ENCODE measurements at regions not wholly inside any gene's neighbourhood (a gene's known extent, or its start where the extent isn't known, plus 50 kb on each side); places are given as distances from the start of the nearest gene placed in this dataset.
"Not testable (repeated sequence)": the region's sequence is repeated elsewhere in the genome, so short reads cannot be mapped to it uniquely, and the experiment has no call there.

DNA sequence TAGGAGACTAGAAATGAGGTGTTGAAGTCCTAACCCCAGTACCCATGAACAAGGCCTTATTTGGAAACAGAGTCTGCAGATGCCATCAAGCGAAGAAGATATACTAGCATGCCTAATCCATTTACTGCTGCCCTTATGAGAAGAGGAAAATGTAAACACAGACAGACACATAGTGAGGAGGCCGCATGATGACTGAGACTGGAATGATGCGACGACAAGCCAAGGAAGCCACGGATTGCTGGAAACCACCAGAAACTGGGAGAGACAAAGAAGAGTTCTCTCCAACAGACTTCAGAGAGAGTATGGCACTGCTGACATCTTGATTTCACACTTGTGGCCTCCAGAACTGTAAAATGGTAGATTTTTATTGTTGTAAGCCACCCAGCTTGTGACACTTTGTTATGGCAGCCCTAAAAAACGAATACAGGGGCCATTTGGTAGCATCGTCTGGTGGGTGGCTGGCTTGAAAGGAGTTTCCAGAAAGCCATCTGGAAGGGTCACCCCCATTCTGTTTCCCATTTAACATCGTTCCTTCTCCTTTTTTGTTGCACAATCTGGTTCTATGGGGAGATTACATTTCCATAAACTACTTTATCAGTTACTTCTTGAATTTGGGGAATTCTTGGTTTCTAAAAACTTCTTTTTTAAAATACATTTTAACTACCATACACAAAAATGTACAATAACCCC, 193.1 kb downstream of the HSD17B3 start:
- no peak for DNase-seq
- ATAC-seq: no peak
- intact Hi-C loops (cut with DNase I, micrococcal nuclease): no loop called here

- intact Hi-C loops (cut with DNase I, micrococcal nuclease): no loop called here
- peak; percentile 39 for ATAC-seq
Observed at GRCh38 chr9:96107436-96107835, 194.5 kb downstream of the HSD17B3 start.

DNA sequence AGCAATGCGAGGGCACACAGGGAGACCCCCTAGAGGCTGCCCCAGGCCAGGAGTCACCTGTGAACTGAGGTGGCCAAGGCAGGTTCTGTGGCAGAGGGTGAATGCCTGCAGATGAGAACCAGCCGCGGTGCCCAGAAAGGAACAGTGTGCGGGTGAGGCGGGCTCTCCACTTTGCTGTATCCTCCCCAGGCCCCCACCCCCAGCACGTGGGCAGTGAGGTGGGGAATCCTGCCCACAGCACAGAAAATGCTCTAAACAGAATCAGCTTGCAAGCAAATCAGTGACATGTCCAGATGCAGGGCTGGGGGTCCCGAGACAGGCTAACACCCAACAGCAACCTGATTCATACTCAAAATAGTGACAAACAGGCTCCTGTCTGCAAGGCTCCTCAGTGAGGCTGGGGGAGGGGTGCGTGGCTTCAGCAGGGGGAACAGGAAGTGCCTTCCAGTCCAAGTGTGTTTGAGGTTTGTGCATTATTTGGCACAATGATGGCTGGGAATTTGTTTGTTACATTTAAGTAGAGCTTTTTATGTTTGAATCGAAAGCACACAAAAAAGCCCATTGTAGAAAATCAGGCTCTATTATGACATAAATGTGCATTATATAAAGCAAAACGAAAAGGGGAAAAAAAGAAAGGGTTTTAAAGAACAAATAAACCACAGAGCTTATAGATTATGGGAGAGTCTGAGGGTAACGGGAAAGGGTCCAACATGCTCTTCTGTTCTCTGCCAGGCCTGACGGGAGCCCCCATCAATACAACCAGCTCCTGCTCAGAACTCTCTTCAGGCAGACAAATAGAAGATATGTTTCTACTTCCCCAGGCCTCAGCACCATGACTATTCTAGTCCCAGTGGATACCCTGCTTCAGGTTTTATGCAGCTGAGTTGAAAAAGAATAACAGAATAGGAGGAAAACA, 201.3 kb downstream of the HSD17B3 start:
- ATAC-seq: no peak

More at GRCh38 chr9:96107436-96107835, 194.5 kb downstream of the HSD17B3 start:
- DNase-seq: no peak

GRCh38 chr9:96090630-96091029, 211.3 kb downstream of the HSD17B3 start:
- DNase-seq; intact Hi-C loops (cut with DNase I, micrococcal nuclease); ATAC-seq: not testable (repeated sequence)

More for the DNA sequence above, 201.3 kb downstream of the HSD17B3 start:
- intact Hi-C loops (cut with DNase I, micrococcal nuclease): no loop called here
- peak in 1 of 2 donors; percentile 20 for DNase-seq

- intact Hi-C loops (cut with DNase I, micrococcal nuclease): no loop called here
- no peak for DNase-seq
- no peak for ATAC-seq
Observed at GRCh38 chr9:96089452-96090085, 212.4 kb downstream of the HSD17B3 start.

DNA sequence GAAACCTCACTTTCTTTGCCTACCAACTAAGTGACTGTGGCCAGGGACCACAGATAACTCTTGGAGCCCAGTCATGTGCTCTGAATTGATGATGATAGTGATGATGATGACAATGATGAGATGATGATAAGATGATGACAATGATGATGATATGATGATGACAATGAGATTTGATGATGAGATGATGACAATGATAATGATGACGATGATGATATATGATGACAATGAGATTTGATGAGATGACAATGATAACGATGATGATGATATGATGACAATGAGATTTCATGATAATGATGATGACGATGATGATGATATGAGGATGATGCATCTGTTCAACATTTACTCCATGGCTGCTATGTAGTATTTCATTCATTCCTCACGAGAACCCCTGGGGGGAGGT, 213.0 kb downstream of the ERCC6L2 start:
- ATAC-seq (no peak), DNase-seq (no peak)
- intact Hi-C loops (cut with DNase I, micrococcal nuclease): no loop called here

- ATAC-seq (peak; percentile 68), DNase-seq (no peak)
- intact Hi-C loops (cut with DNase I, micrococcal nuclease): no loop called here
Observed at GRCh38 chr9:96087669-96088299, 212.3 kb downstream of the ERCC6L2 start.

- no peak for ATAC-seq
- intact Hi-C loops (cut with DNase I, micrococcal nuclease): no loop called here
- no peak for DNase-seq
Observed at GRCh38 chr9:96086936-96087571, 211.6 kb downstream of the ERCC6L2 start.

DNA sequence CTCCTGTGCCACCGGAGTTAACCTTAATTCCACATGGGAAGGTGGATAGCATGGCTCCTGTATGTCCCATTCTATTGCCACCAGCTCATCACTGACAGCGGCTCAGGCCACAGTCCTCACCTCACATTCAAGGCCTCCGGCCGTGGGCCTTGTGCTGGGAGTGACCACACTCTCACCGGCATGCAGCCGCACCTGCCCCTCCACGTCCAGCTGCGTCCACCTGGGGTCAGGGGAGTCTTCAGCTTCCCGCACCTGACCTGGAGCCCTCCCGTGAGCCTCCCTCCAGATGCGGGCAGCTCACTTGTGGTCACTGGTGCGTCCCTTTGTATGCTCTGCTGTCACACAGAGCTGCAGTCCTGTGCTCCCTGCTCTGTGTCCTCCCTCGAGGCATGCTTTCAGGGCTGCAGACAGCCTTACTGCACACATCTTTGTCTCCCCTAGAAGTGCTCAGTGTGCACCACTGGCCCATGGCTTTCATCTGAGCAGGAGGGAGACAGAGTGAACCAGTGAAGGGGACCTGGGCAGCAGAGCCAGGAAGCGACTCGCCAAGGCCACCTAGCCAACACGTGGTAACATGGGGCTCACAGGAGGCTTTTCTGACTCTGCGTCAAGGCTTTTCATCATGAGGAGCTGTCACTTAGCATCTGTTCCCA, 210.1 kb downstream of the ERCC6L2 start:
- no peak for ATAC-seq

DNA sequence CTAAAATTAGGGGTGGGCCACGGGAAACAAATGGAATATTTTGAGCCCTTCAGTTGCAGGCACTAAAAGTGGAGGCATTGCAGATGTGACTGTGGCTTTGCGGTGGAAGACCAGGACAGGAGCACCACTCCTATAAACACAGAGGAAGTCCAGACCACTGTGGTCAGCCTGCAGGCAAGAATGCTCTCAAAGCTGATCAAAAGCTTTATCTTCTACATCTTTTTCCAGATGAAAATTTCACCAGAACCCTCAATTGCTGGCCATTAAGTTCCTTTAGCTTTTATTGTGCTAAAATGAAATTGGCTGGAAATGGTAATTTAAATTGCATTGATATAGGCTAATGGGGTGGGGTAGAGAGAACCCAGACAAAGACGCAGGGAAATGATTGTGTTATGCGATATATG, 208.8 kb downstream of the ERCC6L2 start:
- DNase-seq (no peak), ATAC-seq (no peak)
- intact Hi-C loops (cut with DNase I, micrococcal nuclease): no loop called here

More for the DNA sequence above, 210.1 kb downstream of the ERCC6L2 start:
- intact Hi-C loops (cut with DNase I, micrococcal nuclease): no loop called here
- DNase-seq: no peak

GRCh38 chr9:96082516-96083232, 207.2 kb downstream of the ERCC6L2 start:
- ATAC-seq (no peak), DNase-seq (no peak)
- intact Hi-C loops (cut with DNase I, micrococcal nuclease): no loop called here

DNA sequence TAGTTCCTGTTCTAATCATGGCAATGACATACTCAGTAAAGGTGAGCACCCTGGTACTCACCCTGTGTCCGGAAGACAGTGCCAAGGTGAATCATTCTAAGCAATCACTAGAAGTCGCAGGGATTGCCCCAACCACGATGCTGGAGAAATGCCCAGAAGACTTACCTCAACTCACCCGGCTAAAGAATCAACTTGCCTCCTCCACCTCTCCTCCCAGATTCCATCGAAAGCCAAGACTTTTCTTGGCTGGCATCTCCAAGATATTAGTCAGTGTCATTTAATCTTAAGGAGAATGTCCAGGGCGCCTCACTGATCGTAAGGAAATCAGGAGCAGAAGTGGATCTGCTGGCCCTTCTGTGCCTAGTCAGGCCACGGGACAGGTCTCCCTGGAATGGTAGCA, 204.9 kb downstream of the ERCC6L2 start:
- intact Hi-C loops (cut with DNase I, micrococcal nuclease): no loop called here
- ATAC-seq: no peak
- no peak for DNase-seq

- no peak for DNase-seq
- no peak for ATAC-seq
- intact Hi-C loops (cut with DNase I, micrococcal nuclease): no loop called here
Observed at GRCh38 chr9:96079779-96080178, 204.3 kb downstream of the ERCC6L2 start.

DNA sequence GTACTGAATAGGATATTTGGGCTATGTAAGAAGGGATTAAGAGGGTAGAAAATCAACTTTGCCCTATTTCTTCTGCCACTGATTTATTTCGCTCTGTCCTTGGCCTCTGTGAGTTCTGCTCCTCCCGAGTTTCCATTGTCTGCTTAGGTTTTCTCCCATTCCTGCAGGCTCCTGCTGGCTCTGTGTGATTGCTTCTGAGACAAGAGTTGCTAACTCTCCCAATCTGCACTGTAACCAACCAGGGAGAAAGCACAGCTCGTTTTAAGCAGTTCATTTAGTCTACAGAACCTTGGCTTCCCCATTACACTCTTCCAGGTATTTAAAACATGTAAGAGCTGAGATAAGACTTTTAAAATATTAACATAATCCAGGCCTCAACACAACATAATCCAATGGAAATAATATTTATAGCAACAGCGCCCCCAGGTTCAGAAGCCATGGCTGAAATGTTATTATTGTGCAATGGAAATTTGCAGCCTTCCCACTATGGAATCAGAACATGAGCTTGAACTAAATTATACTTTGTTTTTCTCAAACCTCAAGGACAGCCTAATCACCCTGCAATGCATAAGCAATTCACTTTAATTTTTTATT, 203.5 kb downstream of the ERCC6L2 start:
- DNase-seq (no peak), ATAC-seq (no peak)
- intact Hi-C loops (cut with DNase I, micrococcal nuclease): no loop called here

DNA sequence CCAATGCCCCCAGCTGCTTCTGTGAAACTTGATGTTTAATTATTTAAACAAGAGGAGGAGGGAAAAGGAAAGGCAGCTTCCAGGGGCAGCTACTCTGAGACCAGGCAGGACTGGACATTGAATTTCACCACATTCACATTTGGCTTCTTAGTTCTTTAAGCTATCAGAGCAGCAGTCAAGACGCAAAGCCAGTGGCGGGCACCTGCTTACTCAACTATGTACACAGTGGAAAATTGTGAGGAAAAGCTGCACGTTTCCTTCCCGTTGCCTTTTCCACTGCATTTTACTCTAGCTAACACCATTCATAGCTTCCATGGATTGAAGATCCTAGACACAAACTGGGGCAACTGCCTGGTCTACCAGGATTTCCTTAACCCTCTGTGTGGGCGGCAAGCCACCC, 200.3 kb downstream of the ERCC6L2 start:
- DNase-seq: no peak

DNA sequence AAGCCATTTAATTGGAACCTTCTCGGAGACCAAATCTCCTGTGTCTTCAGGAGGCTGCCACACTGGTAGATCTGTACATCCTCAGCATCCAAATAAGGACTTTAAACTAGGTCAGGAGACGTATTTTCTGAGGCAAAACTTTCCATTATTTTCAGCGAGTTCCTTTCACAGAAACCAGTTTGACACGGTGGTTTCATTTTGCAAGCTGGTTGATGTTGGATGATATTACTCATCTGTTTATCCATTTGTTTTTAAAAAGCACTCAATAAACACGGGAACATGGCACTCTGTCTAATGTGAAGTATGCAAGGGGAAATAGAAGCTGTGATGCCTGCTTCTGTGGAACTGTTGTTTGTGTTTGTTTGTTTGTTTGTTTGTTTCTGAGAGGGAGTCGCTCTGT, 199.6 kb downstream of the ERCC6L2 start:
- intact Hi-C loops (cut with DNase I, micrococcal nuclease): no loop called here
- ATAC-seq: no peak
- DNase-seq: no peak

More for the DNA sequence above, 200.3 kb downstream of the ERCC6L2 start:
- no peak for ATAC-seq
- intact Hi-C loops (cut with DNase I, micrococcal nuclease): no loop called here
